LNCAP (cell line): ENCODE measurements at regions not wholly inside any gene's neighbourhood (a gene's known extent, or its start where the extent isn't known, plus 50 kb on each side); places are given as distances from the start of the nearest gene placed in this dataset.

ENCODE experiments used
- TF ChIP-seq, protein P1 (sequence below): fragments of 450-650 bp; IDR thresholded peaks from 2 replicates; pipeline ENCODE4 v1.5.1; 2017; ENCODE audit warnings: mild to moderate bottlenecking

DNA sequence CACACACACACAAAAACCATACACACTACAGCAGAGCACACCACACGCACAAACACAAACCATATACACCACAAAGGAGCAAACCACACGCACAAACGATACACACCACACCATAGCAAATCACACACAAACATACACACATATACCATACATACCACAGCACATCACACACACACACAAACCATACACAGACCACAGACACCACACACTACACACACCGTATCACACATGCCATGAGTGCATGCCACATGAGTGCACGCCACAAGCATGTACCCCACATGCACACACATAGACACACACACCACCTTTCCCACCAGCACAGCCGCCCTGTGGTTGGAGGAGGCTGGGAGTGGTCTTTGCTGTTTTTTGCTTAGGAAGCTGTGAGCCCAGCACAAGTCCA lies 517.1 kb upstream of the MYT1L start:
- TF ChIP-seq, protein P1, sequence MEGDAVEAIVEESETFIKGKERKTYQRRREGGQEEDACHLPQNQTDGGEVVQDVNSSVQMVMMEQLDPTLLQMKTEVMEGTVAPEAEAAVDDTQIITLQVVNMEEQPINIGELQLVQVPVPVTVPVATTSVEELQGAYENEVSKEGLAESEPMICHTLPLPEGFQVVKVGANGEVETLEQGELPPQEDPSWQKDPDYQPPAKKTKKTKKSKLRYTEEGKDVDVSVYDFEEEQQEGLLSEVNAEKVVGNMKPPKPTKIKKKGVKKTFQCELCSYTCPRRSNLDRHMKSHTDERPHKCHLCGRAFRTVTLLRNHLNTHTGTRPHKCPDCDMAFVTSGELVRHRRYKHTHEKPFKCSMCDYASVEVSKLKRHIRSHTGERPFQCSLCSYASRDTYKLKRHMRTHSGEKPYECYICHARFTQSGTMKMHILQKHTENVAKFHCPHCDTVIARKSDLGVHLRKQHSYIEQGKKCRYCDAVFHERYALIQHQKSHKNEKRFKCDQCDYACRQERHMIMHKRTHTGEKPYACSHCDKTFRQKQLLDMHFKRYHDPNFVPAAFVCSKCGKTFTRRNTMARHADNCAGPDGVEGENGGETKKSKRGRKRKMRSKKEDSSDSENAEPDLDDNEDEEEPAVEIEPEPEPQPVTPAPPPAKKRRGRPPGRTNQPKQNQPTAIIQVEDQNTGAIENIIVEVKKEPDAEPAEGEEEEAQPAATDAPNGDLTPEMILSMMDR: no peak

DNA sequence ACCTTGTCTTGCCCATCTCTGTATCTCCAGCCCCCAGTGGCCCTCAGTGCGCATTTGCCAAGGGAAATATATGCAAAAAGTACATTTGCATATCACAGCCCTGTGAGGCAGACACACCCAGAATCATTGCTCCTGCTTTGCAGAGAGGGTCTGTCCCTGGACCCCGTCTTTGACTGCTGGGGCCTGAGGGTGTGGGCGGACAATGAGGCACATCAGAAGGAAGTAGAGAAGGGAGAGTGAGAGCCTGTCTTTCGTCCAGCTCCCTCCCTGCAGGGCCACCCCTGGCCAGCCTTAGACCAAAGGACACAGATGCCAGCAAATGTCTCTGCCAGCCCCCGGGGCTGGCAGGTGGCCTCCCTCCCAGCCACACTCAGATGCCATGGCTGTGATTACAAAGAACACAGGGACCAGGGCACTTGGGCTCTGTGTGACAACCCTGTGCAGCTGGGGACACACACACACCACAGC lies 516.2 kb upstream of the MYT1L start:
- TF ChIP-seq, protein P1: no peak

DNA sequence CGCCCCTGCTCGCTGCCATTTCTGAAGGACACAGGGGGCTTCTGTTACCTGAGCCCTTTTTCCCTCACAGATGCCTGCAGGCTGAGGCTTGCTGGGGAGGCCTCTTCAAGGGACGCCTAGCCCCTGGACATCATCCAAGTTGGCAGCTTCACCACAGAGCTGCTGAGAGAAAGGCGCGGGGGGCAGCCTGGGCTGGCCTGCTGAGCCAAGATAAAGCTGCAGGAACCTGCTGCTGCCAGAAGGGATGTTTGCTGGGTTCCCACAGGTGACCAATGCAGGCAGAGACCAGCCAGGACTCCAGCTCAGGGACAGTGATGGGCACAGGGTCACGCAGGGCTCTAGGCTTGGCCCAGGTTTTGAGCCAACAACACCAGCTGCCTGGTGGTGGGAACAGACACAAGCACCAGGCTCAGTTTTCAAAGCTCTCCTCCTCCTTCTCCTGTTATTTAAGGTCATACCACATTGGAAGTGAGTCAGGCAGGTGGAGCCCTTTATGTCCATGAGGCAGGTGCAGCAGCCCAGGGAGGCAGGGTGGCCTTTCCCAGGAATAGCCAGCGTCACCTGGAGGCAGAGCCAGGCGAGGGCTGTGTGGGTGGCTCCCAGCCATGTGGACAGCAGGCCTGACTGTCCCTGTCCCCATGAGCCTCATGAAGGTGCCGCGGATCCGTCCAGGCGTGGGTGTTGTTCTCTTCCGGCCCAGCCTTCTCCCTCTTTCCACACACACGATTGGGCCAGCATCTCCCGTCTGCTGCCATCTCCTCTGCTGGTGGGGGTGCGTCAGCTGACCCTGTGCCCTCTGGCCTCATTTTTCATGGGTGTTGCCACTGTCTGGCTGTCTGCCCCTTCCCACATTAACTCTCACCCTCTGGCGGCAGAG lies 515.5 kb upstream of the MYT1L start:
- TF ChIP-seq, protein P1: no peak

DNA sequence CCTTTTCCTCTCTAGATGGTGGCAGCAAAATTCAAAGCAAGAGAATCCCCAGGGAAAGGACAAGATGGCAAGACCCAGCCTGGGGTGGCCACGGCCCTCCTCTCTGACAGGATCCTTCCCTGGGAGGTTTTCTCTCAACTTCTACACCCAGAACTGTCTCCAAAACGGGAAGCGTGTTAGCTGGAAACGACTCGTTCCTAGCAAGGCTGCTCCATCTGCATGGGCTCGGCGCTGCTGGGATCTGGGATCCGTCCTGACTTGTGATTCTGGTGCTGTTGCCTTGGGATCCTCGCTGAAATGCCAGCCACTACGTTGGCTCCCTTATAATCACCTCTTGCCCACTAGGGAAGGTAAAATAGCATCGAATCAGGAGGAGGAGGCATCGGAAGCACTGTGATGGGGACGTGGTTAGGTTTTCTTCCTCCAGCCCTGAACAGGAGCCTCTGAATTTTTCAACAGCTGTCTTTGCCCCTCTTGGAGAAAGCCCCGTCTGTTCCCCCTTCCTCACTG lies 514.8 kb upstream of the MYT1L start:
- TF ChIP-seq, protein P1: no peak

DNA sequence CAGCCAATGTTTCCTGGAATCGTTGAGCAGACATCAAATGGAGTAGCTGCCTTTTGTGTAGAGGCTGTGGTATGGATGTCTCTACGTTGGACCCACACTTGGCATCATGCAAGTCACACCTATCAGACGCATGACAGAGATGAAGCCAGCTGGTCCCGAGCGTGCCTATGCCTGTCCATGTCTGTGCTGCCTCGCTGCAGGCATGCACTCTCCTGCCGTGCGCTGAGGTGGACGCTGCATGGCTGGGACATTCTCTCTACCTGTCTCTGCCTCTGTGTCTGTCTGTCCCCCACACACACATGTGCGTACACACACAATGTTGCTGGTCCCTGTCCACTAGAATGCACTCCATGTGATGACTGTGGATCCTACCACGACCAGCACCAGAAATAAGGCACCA lies 514.2 kb upstream of the MYT1L start:
- TF ChIP-seq, protein P1: no peak

DNA sequence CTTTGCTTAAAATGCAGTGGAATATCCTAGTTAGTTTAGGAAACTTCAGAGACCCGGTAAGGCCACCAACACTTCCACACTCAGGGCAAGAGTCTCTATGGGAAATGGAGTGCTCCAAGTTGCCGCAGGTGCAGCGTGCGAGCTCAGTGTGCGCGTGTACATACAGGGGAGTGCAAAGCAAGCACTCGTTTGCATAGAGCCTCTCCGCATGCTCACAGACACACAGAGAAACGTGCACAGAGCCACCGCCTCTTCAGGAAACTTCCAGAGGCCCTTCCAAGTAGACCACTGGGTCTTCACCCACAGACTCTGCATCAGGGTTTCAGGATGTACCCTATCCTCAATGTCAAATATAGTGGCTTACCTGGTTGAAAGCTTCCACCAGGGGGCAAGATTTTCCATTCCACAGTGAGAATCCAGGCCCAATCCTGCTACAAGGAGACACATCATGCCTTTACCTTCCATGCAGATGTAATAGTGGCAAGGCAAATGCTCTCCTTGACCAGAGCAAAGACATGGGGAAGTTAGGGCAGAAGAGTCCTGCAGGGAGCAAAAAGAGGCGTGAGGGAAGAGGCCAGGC lies 513.0 kb upstream of the MYT1L start:
- TF ChIP-seq, protein P1: peak; percentile 47

DNA sequence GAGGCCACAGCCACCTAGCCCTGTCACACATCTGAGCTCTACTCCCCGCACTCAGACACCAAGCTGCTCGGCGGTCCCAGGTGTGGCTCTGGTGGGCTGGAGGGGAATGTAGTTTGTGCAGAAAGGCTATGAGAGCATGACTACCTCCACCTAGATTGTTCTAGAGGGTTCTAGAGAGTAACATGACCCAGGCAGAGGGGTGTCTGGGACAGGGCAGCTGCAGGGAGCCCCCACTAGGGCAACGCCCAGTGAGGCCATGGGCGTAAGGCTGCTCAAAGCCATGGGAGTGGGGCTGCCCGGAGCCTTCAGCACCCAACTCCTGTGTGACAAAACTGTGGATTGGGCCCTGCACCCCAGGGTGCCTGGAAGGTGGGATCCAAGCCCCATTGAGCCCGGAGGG lies 511.4 kb upstream of the MYT1L start:
- TF ChIP-seq, protein P1: no peak
